Tibial nerve (tissue), 4 donors: ENCODE measurements at regions not wholly inside any gene's neighbourhood (a gene's known extent, or its start where the extent isn't known, plus 50 kb on each side); places are given as distances from the start of the nearest gene placed in this dataset.

Experiments used
- DNase-seq, 2 donors: peaks; one replicate each; pipeline ENCODE4 v3.0.0-alpha.2; 2019; ENCODE audit warnings: low spot score in 2 of 2
- H3K27ac ChIP-seq, 4 donors: fragments of 200-600 bp; sonication (generic) in 3 of 4; one replicate each; pipeline ENCODE4 v1.5.1; 2017 to 2019; ENCODE audit warnings: mild to moderate bottlenecking in 1 of 4
- H3K27me3 ChIP-seq, 2 donors: fragments of 200-600 bp; sonication (generic) in 1 of 2; one replicate each; pipeline versions ENCODE4 v1.5.1 to v1.6.0; 2017 to 2019
- H3K36me3 ChIP-seq, 3 donors: fragments of 200-600 bp; sonication (generic); one replicate each; pipeline ENCODE4 v1.5.1; 2018 to 2019
- H3K4me1 ChIP-seq, 4 donors: fragments of 200-600 bp; sonication (generic) in 3 of 4; one replicate each; pipeline ENCODE4 v1.5.1; 2017 to 2019
- H3K4me3 ChIP-seq, 4 donors: fragments of 200-600 bp; sonication (generic) in 3 of 4; one replicate each; pipeline ENCODE4 v1.5.1; 2017 to 2019; ENCODE audit warnings: mild to moderate bottlenecking in 1 of 4, moderate library complexity in 1 of 4
- H3K9me3 ChIP-seq, 4 donors: fragments of 200-600 bp; sonication (generic) in 3 of 4; one replicate each; pipeline ENCODE4 v1.5.1; 2017 to 2019
- EP300 ChIP-seq, 2 donors: sonication (generic); formaldehyde crosslinking; IDR thresholded peaks; one replicate each; pipeline ENCODE4 v1.6.1; 2017; ENCODE audit warnings: antibody characterized with exemption in 2 of 2, mild to moderate bottlenecking in 1 of 2
- POLR2A ChIP-seq, 2 donors: fragments of 450-650 bp; IDR thresholded peaks; one replicate each; pipeline ENCODE4 v1.6.1; 2017; ENCODE audit warnings: antibody characterized with exemption in 2 of 2, mild to moderate bottlenecking in 2 of 2, moderate library complexity in 2 of 2
- WGBS, 2 donors: methylation state at CpG; one replicate each; pipeline ENCODE4 v1.1.5; 2018; 5-methylcytosine and 5-hydroxymethylcytosine counted together
- TF ChIP-seq, protein P1 (sequence below), 5 experiments: fragments of 200-600 bp in 3 of 5; fragments of 450-650 bp in 2 of 5; sonication (generic) in 3 of 5; IDR thresholded peaks; one replicate each; pipeline ENCODE4 v1.5.1; 2016 to 2019; ENCODE audit warnings: antibody characterized with exemption in 5 of 5, mild to moderate bottlenecking in 3 of 5, moderate library complexity in 2 of 5

DNA sequence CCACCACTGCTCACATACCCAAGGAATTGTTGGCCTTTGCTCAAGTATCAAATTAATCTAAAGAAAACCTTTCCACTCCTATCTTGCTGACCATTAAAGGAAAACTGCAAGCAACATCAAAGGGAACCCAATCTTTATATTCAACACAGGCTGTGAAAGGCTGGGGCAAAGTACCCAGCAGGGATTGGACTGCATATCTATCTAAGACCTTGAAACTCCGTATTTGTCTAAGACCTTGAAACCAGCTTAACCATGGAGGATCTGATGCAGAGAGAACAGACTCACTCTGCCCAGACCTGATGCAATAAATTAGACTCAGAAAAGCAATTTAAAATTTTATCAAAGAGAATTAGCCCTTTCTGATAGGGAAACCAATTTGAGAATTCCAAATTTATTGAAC, 102.2 kb downstream of the DIO2 start:
- no peaks in the 10 kb centered on the region for H3K9me3 ChIP-seq
- H3K27ac ChIP-seq = no peak overlapping the region
- no peak for TF ChIP-seq EP300 (IDR thresholded peaks at IDR 0.05)
- TF ChIP-seq POLR2A (IDR thresholded peaks at IDR 0.05) = no peak
- TF ChIP-seq, protein P1, sequence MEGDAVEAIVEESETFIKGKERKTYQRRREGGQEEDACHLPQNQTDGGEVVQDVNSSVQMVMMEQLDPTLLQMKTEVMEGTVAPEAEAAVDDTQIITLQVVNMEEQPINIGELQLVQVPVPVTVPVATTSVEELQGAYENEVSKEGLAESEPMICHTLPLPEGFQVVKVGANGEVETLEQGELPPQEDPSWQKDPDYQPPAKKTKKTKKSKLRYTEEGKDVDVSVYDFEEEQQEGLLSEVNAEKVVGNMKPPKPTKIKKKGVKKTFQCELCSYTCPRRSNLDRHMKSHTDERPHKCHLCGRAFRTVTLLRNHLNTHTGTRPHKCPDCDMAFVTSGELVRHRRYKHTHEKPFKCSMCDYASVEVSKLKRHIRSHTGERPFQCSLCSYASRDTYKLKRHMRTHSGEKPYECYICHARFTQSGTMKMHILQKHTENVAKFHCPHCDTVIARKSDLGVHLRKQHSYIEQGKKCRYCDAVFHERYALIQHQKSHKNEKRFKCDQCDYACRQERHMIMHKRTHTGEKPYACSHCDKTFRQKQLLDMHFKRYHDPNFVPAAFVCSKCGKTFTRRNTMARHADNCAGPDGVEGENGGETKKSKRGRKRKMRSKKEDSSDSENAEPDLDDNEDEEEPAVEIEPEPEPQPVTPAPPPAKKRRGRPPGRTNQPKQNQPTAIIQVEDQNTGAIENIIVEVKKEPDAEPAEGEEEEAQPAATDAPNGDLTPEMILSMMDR (IDR thresholded peaks at IDR 0.05) = no peak
- no peak for DNase-seq
- WGBS, 2 donors = 88 to 93% methylated on average over 1 of the region's 1 CpG
- H3K27me3 ChIP-seq = no peaks in the 10 kb centered on the region
- no peaks in the 10 kb centered on the region for H3K36me3 ChIP-seq
- no peaks in the 10 kb centered on the region for H3K4me1 ChIP-seq
- H3K4me3 ChIP-seq = no peak overlapping the region

DNA sequence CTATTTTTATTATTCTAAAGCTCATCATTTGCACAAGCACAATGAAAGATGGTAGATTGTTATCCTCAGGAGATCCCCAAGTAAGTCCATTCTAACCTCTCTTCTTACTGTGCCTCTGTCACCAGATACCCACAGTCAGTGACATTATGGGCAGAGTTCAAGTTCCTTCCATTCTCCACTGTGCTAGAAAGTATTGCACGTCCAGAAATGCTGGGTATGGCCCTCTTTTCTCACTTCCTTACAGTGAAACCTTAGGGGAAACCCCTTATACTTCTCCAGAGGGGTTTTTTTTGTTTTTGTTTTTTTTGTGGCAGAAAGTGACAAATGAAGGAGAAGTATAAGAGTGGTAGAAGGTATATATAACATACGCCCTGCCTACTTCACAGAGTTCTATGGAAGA, 102.9 kb downstream of the DIO2 start:
- no peak for DNase-seq
- Histone ChIP-seq H3K4me3 (no peak overlapping the region), H3K4me1 (no peaks in the 10 kb centered on the region), H3K36me3 (no peaks in the 10 kb centered on the region), H3K9me3 (no peaks in the 10 kb centered on the region), H3K27me3 (no peaks in the 10 kb centered on the region), H3K27ac (no peak overlapping the region)
- TF ChIP-seq EP300 (IDR thresholded peaks at IDR 0.05) = no peak
- TF ChIP-seq, protein P1 (IDR thresholded peaks at IDR 0.05) = no peak
- no peak for TF ChIP-seq POLR2A (IDR thresholded peaks at IDR 0.05)
- WGBS, 2 donors = 72 to 83% methylated on average over 2 of the region's 2 CpGs

DNA sequence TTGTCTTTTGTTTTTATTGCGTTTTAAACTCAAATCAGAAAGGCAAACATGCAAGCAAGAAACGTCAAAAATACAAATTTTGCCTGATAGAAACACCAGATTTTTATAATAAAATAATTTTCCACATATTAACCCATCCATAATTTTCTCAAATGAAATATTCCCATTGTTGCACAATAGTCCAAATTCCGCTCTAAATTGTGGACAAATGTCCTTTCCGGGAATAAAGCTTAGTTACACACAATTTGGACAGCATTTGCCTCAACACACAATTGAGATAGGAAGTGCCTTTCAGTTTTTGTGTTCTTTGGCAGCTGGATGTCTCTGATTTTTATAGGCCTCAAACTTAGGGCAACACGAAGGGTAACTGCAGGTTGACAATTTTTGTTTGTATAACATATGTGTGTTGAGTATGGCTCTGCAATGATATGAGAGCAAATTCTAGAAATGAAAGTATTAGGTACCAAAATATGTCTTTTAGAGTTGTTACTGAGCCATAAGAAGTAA, 105.8 kb downstream of the DIO2 start:
- H3K36me3 ChIP-seq = no peaks in the 10 kb centered on the region
- H3K9me3 ChIP-seq = no peaks in the 10 kb centered on the region
- H3K27me3 ChIP-seq = no peaks in the 10 kb centered on the region
- H3K27ac ChIP-seq = no peak overlapping the region
- H3K4me3 ChIP-seq = no peak overlapping the region
- no peak for TF ChIP-seq EP300 (IDR thresholded peaks at IDR 0.05)
- TF ChIP-seq, protein P1 (IDR thresholded peaks at IDR 0.05) = no peak
- TF ChIP-seq POLR2A (IDR thresholded peaks at IDR 0.05) = no peak
- H3K4me1 ChIP-seq = no peaks in the 10 kb centered on the region
- DNase-seq = no peak
- 54 to 60% methylated on average over 5 of the region's 5 CpGs for WGBS, 2 donors

DNA sequence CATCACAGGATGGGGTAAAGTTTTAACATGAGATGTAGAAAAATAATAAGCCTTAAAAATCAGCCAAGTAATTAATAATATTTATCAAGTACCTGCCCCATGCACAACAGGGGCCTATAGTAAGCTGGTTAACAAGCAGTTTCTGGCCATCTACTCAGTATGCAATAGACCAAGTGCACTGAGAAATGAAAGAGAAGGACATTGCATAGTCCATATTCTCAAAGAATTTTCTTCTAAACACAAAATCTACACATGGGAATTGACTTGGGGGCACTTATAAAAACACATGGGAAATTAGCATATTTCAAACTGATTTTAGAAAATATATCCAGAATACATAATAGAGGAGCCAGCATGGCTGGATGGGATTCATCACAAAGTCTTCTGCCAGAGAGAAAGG, 109.5 kb downstream of the DIO2 start:
- TF ChIP-seq POLR2A (IDR thresholded peaks at IDR 0.05) (no peak), EP300 (IDR thresholded peaks at IDR 0.05) (no peak)
- TF ChIP-seq, protein P1 (IDR thresholded peaks at IDR 0.05) = no peak
- Histone ChIP-seq H3K27ac (no peak overlapping the region), H3K4me1 (peaks cover 0 to 11% (median 3%) of the 10 kb centered on the region in 4 donors), H3K36me3 (no peaks in the 10 kb centered on the region), H3K4me3 (no peak overlapping the region), H3K27me3 (no peaks in the 10 kb centered on the region), H3K9me3 (no peaks in the 10 kb centered on the region)
- no peak for DNase-seq

DNA sequence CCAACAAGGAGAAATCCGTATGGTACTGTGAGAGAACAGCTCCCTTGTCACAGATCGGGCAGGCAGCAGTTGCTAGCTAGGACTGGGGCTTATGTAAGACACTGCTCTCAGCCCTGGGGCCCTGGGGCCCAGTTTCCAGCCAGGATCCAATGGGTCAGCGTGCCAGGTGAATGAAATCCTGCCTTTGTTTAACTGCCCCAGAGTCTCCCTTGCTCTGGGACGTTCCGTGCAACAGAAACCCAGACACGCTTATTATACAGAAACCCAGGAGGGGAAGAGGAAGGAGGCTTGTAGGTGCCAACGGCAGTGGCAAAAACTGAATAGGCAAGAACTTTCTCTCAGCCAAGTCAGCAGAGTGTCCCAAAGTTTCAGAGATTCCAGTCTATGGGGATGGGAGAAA, 110.6 kb downstream of the DIO2 start:
- DNase-seq = no peak
- no peak overlapping the region for H3K27ac ChIP-seq

More for the DNA sequence above, 110.6 kb downstream of the DIO2 start:
- Histone ChIP-seq H3K4me1 (peaks cover 0 to 11% (median 3%) of the 10 kb centered on the region in 4 donors), H3K36me3 (no peaks in the 10 kb centered on the region), H3K4me3 (no peak overlapping the region), H3K27me3 (no peaks in the 10 kb centered on the region), H3K9me3 (no peaks in the 10 kb centered on the region)
- WGBS, 2 donors = 83 to 88% methylated on average over 7 of the region's 7 CpGs
- TF ChIP-seq, protein P1 (IDR thresholded peaks at IDR 0.05) = no peak
- TF ChIP-seq POLR2A (IDR thresholded peaks at IDR 0.05) (no peak), EP300 (IDR thresholded peaks at IDR 0.05) (no peak)
